Heart left ventricle (tissue), 13 donors: ENCODE measurements at regions not wholly inside any gene's neighbourhood (a gene's known extent, or its start where the extent isn't known, plus 50 kb on each side); places are given as distances from the start of the nearest gene placed in this dataset.

Experiments
- POLR2A ChIP-seq, 2 donors: fragments of 450-650 bp; IDR thresholded peaks; one replicate each; pipeline ENCODE4 v1.6.1; 2017; ENCODE audit warnings: antibody characterized with exemption in 2 of 2, mild to moderate bottlenecking in 2 of 2, moderate library complexity in 2 of 2
- TF ChIP-seq, protein P1 (sequence below), 12 donors: fragments of 200-600 bp; sonication (generic) in 4 of 12; IDR thresholded peaks; one replicate each; pipeline versions ENCODE4 v1.5.0 to v1.8.0; 2018 to 2022; ENCODE audit warnings: antibody characterized with exemption in 12 of 12, mild to moderate bottlenecking in 5 of 12
- donor health status: ischemic (EF 13 %, LVEDD 7.1; RV severe dilation, severe dysfunction).
- donor health status: DM: no; HTN: yes; CAD: no.
- donor health status: DM: no; HTN: no; CAD: no.
- donor health status: ischemic (EF 25% LVEDD 6.9; RV normal size, moderate dysfunction).
- donor health status: ischemic (EF 25% LVEDD 5.7; RV mildly dilated, moderate dysfunction).
- donor health status: ischemic (EF 35%, LVEDD 5.7; RV mildly dilated, moderate dysfunction).
- donor health status: nonischemic (EF 11% LVEDD 7.7; RV severe dilation, severe dysfunction).
- donor health status: DM: yes; HTN: yes; CAD: no.
- donor health status: PGD.
- donor health status: ischemic (EF 29% LVEDD 5.4; RV normal size, mild dysfunction).
- donor health status: nonischemic (EF 23%, LVEDD 6.1; RV moderate dilation, normal function).

DNA sequence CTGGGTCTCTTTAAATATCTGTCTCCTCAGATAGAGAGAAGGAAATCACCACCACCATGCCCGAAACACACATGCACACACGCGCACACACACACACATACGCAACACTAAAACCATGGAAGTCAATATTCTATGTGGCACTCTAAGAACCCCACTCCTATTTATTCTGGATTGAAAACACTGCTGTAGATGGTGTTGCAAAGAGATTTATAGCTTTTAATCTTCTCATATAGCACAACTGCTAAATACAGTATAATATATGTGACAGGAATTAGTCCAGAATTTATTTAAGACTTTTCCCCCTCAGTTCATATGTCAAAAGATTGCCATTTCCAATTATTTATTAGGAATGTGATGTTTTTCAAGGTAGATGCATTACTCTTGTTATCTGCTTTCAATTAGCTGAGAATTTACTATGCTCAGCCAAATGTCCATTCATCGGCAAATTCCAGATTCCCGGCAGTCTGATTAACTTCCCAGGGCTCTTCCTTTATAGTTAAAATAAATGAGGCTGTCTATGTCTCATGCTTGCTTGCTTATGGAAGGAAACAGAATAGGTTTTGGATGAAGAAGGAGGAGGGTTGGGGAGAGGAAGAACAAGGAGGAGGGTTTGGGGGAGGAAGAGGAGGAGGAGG, 115.4 kb upstream of the NDP start:
- TF ChIP-seq, protein P1, sequence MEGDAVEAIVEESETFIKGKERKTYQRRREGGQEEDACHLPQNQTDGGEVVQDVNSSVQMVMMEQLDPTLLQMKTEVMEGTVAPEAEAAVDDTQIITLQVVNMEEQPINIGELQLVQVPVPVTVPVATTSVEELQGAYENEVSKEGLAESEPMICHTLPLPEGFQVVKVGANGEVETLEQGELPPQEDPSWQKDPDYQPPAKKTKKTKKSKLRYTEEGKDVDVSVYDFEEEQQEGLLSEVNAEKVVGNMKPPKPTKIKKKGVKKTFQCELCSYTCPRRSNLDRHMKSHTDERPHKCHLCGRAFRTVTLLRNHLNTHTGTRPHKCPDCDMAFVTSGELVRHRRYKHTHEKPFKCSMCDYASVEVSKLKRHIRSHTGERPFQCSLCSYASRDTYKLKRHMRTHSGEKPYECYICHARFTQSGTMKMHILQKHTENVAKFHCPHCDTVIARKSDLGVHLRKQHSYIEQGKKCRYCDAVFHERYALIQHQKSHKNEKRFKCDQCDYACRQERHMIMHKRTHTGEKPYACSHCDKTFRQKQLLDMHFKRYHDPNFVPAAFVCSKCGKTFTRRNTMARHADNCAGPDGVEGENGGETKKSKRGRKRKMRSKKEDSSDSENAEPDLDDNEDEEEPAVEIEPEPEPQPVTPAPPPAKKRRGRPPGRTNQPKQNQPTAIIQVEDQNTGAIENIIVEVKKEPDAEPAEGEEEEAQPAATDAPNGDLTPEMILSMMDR (IDR thresholded peaks at IDR 0.05): no peak
- TF ChIP-seq POLR2A (IDR thresholded peaks at IDR 0.05): no peak
